ENCODE measurements at regions not wholly inside any gene's neighbourhood (a gene's known extent, or its start where the extent isn't known, plus 50 kb on each side); places are given as distances from the start of the nearest gene placed in this dataset.

- Histone ChIP-seq H3K9ac (ENCODE audit: low read depth, low read length) (no peak overlapping the region), H2BK15ac (ENCODE audit: low read depth, low read length) (no peak overlapping the region), H2BK20ac (ENCODE audit: low read depth, low read length) (no peak overlapping the region), H4K91ac (ENCODE audit: insufficient read depth, low read depth, low read length) (no peak overlapping the region), H2BK5ac (ENCODE audit: low read depth, low read length, poor library complexity, severe bottlenecking) (no peak overlapping the region), H3K9me3 (ENCODE audit: control insufficient read depth, insufficient read depth, low read length) (no peaks in the 10 kb centered on the region), H3K18ac (ENCODE audit: low read depth, low read length) (no peak overlapping the region), H3K23ac (ENCODE audit: low read depth, low read length) (no peak overlapping the region), H4K20me1 (ENCODE audit: insufficient read depth, low read length) (no peaks in the 10 kb centered on the region), H2AK5ac (ENCODE audit: low read depth, low read length) (no peak overlapping the region), H3K27ac (ENCODE audit: insufficient read depth, low read length) (no peak overlapping the region), H3K4me3 (ENCODE audit: insufficient read depth, low read depth, low read length) (no peak overlapping the region), H3K9me1 (ENCODE audit: insufficient read depth, low read length) (no peaks in the 10 kb centered on the region), H3K4me1 (ENCODE audit: control insufficient read depth, insufficient read depth, low read length) (no peaks in the 10 kb centered on the region), H2BK120ac (ENCODE audit: low read depth, low read length) (no peak overlapping the region), H3K4me2 (ENCODE audit: low read depth, low read length) (no peak overlapping the region), H3K14ac (replicated peaks; ENCODE audit: low read depth, low read length) (no peak overlapping the region), H3K36me3 (ENCODE audit: control insufficient read depth, insufficient read depth, low read length) (no peaks in the 10 kb centered on the region), H3K27me3 (ENCODE audit: control insufficient read depth, insufficient read depth, low read length) (peaks cover 24% of the 10 kb centered on the region), H4K8ac (ENCODE audit: low read depth in 2 of 2, low read length in 2 of 2) (no peak overlapping the region), H3K79me1 (ENCODE audit: low read depth in 1 of 2, low read length in 2 of 2) (no peaks in the 10 kb centered on the region), H4K5ac (ENCODE audit: low read depth, low read length) (no peak overlapping the region), H3K56ac (ENCODE audit: extremely low read depth, insufficient read depth, low read length) (no peak overlapping the region), H3K4ac (ENCODE audit: low read depth, low read length) (no peak overlapping the region), H2AK9ac (replicated peaks; ENCODE audit: low read depth, low read length, poor library complexity) (no peak overlapping the region), H2AFZ (replicated peaks; ENCODE audit: low read length, poor library complexity) (no peak overlapping the region)
- no peak for TF ChIP-seq CEBPB (IDR thresholded peaks at IDR 0.05; ENCODE audit: low read depth, low read length)
- no peak for TF ChIP-seq FOS (IDR thresholded peaks at IDR 0.05; ENCODE audit: low read depth, low read length)
- no peak for TF ChIP-seq POLR2A (IDR thresholded peaks at IDR 0.05; ENCODE audit: low read depth, low read length)
- TF ChIP-seq SMC3 (IDR thresholded peaks at IDR 0.05; ENCODE audit: low read depth, low read length): no peak
- no peak for TF ChIP-seq NFE2L2 (IDR thresholded peaks at IDR 0.05; ENCODE audit: low read depth, low read length)
- no peak for TF ChIP-seq MAFK (IDR thresholded peaks at IDR 0.05; ENCODE audit: low read depth, low read length)
- BruUV-seq (replicated peaks): no TSS peak
- dilution Hi-C loops (cut with HindIII; ENCODE audit: low sequenced_read_pairs, unreplicated experiment) (no loop called here), in situ Hi-C loops (cut with MboI; ENCODE audit: low sequenced_read_pairs) (no loop called here), intact Hi-C loops (cut with micrococcal nuclease) (no loop called here)
- no peak for ATAC-seq (ENCODE audit: low read depth)
- DNase-seq: no peak
- WGBS, 2 experiments (ENCODE audit: extremely low coverage in 2 of 2, insufficient read length in 1 of 2): 46% methylated on average over 7 of the region's 10 CpGs; no CpG with 5 or more reads in 1 of the 2 experiments
- CTCF ChIA-PET: no interaction called here
- POLR2A ChIA-PET (ENCODE audit: unreplicated experiment): no interaction called here
Observed at GRCh38 chr13:97621631-97622030, 187.7 kb downstream of the RAP2A start.
